Endothelial cell of umbilical vein (primary cell): ENCODE measurements at regions not wholly inside any gene's neighbourhood (a gene's known extent, or its start where the extent isn't known, plus 50 kb on each side); places are given as distances from the start of the nearest gene placed in this dataset.

ENCODE experiments used
- BruUV-seq: library from RNA; stranded (reverse); fragments of 400-500 nt; replicated peaks from 2 replicates; lab custom pipeline; 2021; lab: Mats Ljungman, UMichigan
- CTCF ChIA-PET: fragments of 300-600, 350-600 bp; sonication (Branson Sonifier 250); formaldehyde crosslinking; loops from one replicate; lab custom pipeline; 2021; ENCODE audit warnings: antibody characterized with exemption, inconsistent platforms; lab: Charles Lee
- POLR2A ChIA-PET: fragments of 300-600, 350-600 bp; sonication (Branson Sonifier 250); formaldehyde crosslinking; loops from one replicate; lab custom pipeline; 2021; ENCODE audit warnings: antibody characterized with exemption, inconsistent platforms; lab: Charles Lee
- DNase-seq: peaks from one replicate; pipeline ENCODE4 v3.0.0-alpha.2; 2011; ENCODE audit warnings: low read depth, low spot score
- FAIRE-seq: peaks from 2 replicates; lab custom pipeline; 2011; peaks lifted over from hg19 to GRCh38; lab: Jason Lieb, UNC
- H2AFZ ChIP-seq: 2 replicates; pipeline ENCODE4 v1.6.0; 2012; ENCODE audit warnings: low read depth, low read length, control low read depth, inconsistent platforms
- H3K27ac ChIP-seq: 2 replicates; pipeline ENCODE4 v1.5.1; 2011; ENCODE audit warnings: low read depth, mild to moderate bottlenecking, control low read depth, low read length, moderate library complexity; ENCODE audit not compliant: insufficient read depth
- H3K27me3 ChIP-seq, 2 experiments: 2 replicates each; pipeline versions ENCODE4 v1.6.0 to v1.6.1; 2011; ENCODE audit warnings: low read length in 2 of 2, mixed read lengths in 1 of 2; ENCODE audit not compliant: control insufficient read depth in 2 of 2, insufficient read depth in 2 of 2
- H3K36me3 ChIP-seq, 2 experiments: 2 replicates in 1 of 2; 3 replicates in 1 of 2; pipeline ENCODE4 v1.5.1; 2011; ENCODE audit warnings: low read length in 2 of 2, mild to moderate bottlenecking in 1 of 2, moderate library complexity in 1 of 2; ENCODE audit not compliant: control insufficient read depth in 2 of 2, insufficient read depth in 2 of 2; ENCODE audit errors: extremely low read depth in 1 of 2
- H3K4me1 ChIP-seq: 3 replicates; pipeline ENCODE4 v1.5.1; 2011; ENCODE audit warnings: mild to moderate bottlenecking, low read length; ENCODE audit not compliant: control insufficient read depth, insufficient read depth; ENCODE audit errors: extremely low read depth
- H3K4me2 ChIP-seq: 2 replicates; pipeline ENCODE4 v1.6.1; 2011; ENCODE audit warnings: low read length, control low read depth, mixed read lengths; ENCODE audit not compliant: insufficient read depth
- H3K4me3 ChIP-seq, 3 experiments: fragments of 200-600 bp in 1 of 3; sonication (generic), shearing (Covaris generic) in 1 of 3; replicated peaks in 1 of 3; 2 replicates each; pipeline ENCODE4 v1.5.1; 2011 to 2016; ENCODE audit warnings: control low read depth in 3 of 3, low read length in 3 of 3, mild to moderate bottlenecking in 2 of 3, inconsistent platforms in 1 of 3, low read depth in 1 of 3, moderate library complexity in 1 of 3; ENCODE audit not compliant: insufficient read depth in 1 of 3
- H3K79me2 ChIP-seq: 2 replicates; pipeline ENCODE4 v1.6.0; 2012; ENCODE audit warnings: low read length, inconsistent platforms; ENCODE audit not compliant: control insufficient read depth, insufficient read depth
- H3K9ac ChIP-seq: replicated peaks from 2 replicates; pipeline ENCODE3; 2011; ENCODE audit warnings: low read length, control low read depth; ENCODE audit not compliant: insufficient read depth; ENCODE audit errors: extremely low read depth
- H3K9me1 ChIP-seq: replicated peaks from 3 replicates; pipeline ENCODE4 v1.6.0; 2011; ENCODE audit warnings: mild to moderate bottlenecking, low read length; ENCODE audit not compliant: control insufficient read depth, insufficient read depth; ENCODE audit errors: extremely low read depth
- H3K9me3 ChIP-seq: replicated peaks from 2 replicates; pipeline ENCODE4 v1.5.1; 2012; ENCODE audit warnings: low read length, inconsistent platforms; ENCODE audit not compliant: control insufficient read depth, insufficient read depth
- H4K20me1 ChIP-seq: replicated peaks from 2 replicates; pipeline ENCODE3; 2011; ENCODE audit warnings: mild to moderate bottlenecking, low read length; ENCODE audit not compliant: control insufficient read depth, insufficient read depth; ENCODE audit errors: extremely low read depth
- CTCF ChIP-seq, 2 donors: IDR thresholded peaks; 1 replicate in 1 of 2; 2 replicates in 1 of 2; pipeline ENCODE4 v1.5.1; 2011; ENCODE audit warnings: low read length in 2 of 2, mild to moderate bottlenecking in 2 of 2, moderate library complexity in 2 of 2, control low read depth in 1 of 2, inconsistent platforms in 1 of 2, low read depth in 1 of 2; ENCODE audit not compliant: insufficient read depth in 1 of 2; ENCODE audit errors: extremely low read depth in 1 of 2
- EZH2 ChIP-seq: IDR thresholded peaks from 2 replicates; pipeline ENCODE4 v1.6.1; 2012; ENCODE audit warnings: borderline replicate concordance, low read depth, mild to moderate bottlenecking, moderate library complexity, low read length, inconsistent platforms; ENCODE audit not compliant: severe bottlenecking
- FOS ChIP-seq: IDR thresholded peaks from 2 replicates; pipeline ENCODE4 v1.6.1; 2011; ENCODE audit warnings: mild to moderate bottlenecking, low read length, moderate library complexity, borderline replicate concordance; ENCODE audit not compliant: insufficient read depth
- GATA2 ChIP-seq: IDR thresholded peaks from 2 replicates; pipeline ENCODE4 v1.7.0; 2011; ENCODE audit warnings: low read depth, mild to moderate bottlenecking, moderate library complexity, mixed read lengths, low read length; ENCODE audit not compliant: insufficient read length, insufficient read depth
- JUN ChIP-seq: IDR thresholded peaks from 2 replicates; pipeline ENCODE4 v1.6.1; 2011; ENCODE audit warnings: borderline replicate concordance, low read depth; ENCODE audit not compliant: insufficient read length, insufficient read depth
- MAX ChIP-seq: IDR thresholded peaks from 2 replicates; pipeline ENCODE4 v1.6.1; 2011; ENCODE audit not compliant: insufficient read depth, insufficient read length
- MYC ChIP-seq: IDR thresholded peaks from one replicate; pipeline ENCODE4 v1.6.1; 2011; ENCODE audit warnings: mild to moderate bottlenecking, low read depth, low read length
- POLR2A ChIP-seq: IDR thresholded peaks from 2 replicates; pipeline ENCODE4 v1.6.1; 2012; ENCODE audit warnings: low read depth, mild to moderate bottlenecking, control low read depth, low read length
- POLR2AphosphoS5 ChIP-seq: IDR thresholded peaks from 2 replicates; pipeline ENCODE4 v1.6.1; 2012; ENCODE audit warnings: low read depth, mild to moderate bottlenecking, control low read depth, low read length, moderate library complexity; ENCODE audit not compliant: insufficient read depth
- dilution Hi-C: fragments of 300-500 bp; cut with MboI; formaldehyde crosslinking; loops from one replicate; pipeline ENCODE4 v1.15.0; 2019; ENCODE audit warnings: low sequenced_read_pairs; ENCODE audit not compliant: extremely low pct_ligation_motif_present
- intact Hi-C: fragments of 100-400 bp; cut with micrococcal nuclease; formaldehyde crosslinking; loops from one replicate; pipeline ENCODE4 v1.10.0; 2022

- no peak overlapping the region for H2AFZ ChIP-seq
- H3K9ac ChIP-seq = no peak overlapping the region
- no peaks in the 10 kb centered on the region for H4K20me1 ChIP-seq
- no peaks in the 10 kb centered on the region for H3K36me3 ChIP-seq
- H3K79me2 ChIP-seq = no peaks in the 10 kb centered on the region
- no peaks in the 10 kb centered on the region for H3K9me1 ChIP-seq
- POLR2A ChIA-PET = no interaction called here
- no peaks in the 10 kb centered on the region for H3K9me3 ChIP-seq
- no peak for FAIRE-seq
- BruUV-seq = no TSS peak
- intact Hi-C loops (no loop called here), dilution Hi-C loops (no loop called here)
- H3K4me2 ChIP-seq = no peak overlapping the region
- H3K27me3 ChIP-seq = no peaks in the 10 kb centered on the region
- H3K27ac ChIP-seq = no peak overlapping the region
- TF ChIP-seq EZH2 (no peak), CTCF (IDR thresholded peaks at IDR 0.05; ENCODE audit: extremely low read depth in 1 of 2, insufficient read depth in 1 of 2, low read depth in 1 of 2, low read length in 2 of 2) (no peak), MAX (no peak), POLR2A (no peak), FOS (no peak), POLR2AphosphoS5 (no peak), JUN (no peak), GATA2 (no peak), MYC (no peak)
- CTCF ChIA-PET = no interaction called here
- no peak for DNase-seq
- H3K4me3 ChIP-seq = no peak overlapping the region
- no peaks in the 10 kb centered on the region for H3K4me1 ChIP-seq
Measured at GRCh38 chr2:219912491-219912921, 285.1 kb downstream of the SLC4A3 start.
